ENCODE measurements at regions not wholly inside any gene's neighbourhood (a gene's known extent, or its start where the extent isn't known, plus 50 kb on each side); places are given as distances from the start of the nearest gene placed in this dataset.

DNA sequence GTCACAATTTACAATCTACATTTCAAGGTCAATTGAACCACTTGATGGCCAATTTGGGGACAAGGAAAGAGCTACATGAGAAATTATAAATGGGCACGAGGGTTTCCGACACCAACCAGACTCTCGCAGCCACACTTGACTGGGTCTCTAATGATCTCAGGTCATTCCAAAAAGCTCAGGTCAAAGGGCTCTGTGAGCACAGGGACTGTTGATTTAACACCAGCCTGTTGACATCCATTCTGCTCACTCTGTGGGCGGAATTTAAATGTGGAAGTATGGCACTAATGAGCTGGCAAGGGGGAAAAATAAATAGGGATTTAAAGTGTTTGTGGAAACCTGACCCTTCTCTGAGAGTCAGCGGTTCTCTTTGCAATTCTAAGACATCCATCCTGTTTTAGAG lies 810.7 kb upstream of the AUTS2 start:
- TF ChIP-seq EZH2phosphoT487 (IDR thresholded peaks at IDR 0.05; ENCODE audit: borderline replicate concordance, low read length): no peak
- no peak for TF ChIP-seq EZH2 (IDR thresholded peaks at IDR 0.05; ENCODE audit: low read length, unreplicated experiment)
- TF ChIP-seq, protein P1, sequence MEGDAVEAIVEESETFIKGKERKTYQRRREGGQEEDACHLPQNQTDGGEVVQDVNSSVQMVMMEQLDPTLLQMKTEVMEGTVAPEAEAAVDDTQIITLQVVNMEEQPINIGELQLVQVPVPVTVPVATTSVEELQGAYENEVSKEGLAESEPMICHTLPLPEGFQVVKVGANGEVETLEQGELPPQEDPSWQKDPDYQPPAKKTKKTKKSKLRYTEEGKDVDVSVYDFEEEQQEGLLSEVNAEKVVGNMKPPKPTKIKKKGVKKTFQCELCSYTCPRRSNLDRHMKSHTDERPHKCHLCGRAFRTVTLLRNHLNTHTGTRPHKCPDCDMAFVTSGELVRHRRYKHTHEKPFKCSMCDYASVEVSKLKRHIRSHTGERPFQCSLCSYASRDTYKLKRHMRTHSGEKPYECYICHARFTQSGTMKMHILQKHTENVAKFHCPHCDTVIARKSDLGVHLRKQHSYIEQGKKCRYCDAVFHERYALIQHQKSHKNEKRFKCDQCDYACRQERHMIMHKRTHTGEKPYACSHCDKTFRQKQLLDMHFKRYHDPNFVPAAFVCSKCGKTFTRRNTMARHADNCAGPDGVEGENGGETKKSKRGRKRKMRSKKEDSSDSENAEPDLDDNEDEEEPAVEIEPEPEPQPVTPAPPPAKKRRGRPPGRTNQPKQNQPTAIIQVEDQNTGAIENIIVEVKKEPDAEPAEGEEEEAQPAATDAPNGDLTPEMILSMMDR (conservative IDR thresholded peaks at IDR 0.05; ENCODE audit: low read depth, low read length): no peak
